Lower leg skin (tissue), 3 donors: ENCODE measurements at regions not wholly inside any gene's neighbourhood (a gene's known extent, or its start where the extent isn't known, plus 50 kb on each side); places are given as distances from the start of the nearest gene placed in this dataset.

Experiments used
- POLR2A ChIP-seq, 2 donors: fragments of 450-650 bp; IDR thresholded peaks; one replicate each; pipeline ENCODE4 v1.6.1; 2016 to 2017; ENCODE audit warnings: antibody characterized with exemption in 2 of 2, mild to moderate bottlenecking in 1 of 2, moderate library complexity in 1 of 2
- TF ChIP-seq, protein P1 (sequence below), 3 donors: fragments of 450-650 bp; IDR thresholded peaks; one replicate each; pipeline ENCODE4 v1.5.1; 2016; ENCODE audit warnings: antibody characterized with exemption in 3 of 3, mild to moderate bottlenecking in 3 of 3, moderate library complexity in 2 of 3

DNA sequence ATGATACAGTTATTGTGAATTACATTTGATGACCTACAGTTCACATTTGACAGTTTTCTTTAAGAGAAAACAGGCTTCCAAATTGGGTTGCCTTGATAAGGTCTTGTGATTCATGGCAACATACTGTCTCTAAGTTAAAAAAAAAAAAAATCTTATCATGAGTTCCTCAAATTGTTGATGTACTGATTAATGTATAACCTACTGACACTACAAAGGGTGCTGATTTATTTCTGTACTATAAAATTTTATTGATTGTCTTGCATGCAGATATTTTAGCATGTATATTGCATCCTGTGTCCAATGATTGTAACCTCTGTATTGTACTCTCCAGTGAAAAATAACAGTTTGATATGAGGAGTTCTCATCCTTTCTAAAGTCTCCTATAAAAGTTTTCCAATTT lies 197.3 kb upstream of the IVNS1ABP start:
- TF ChIP-seq POLR2A (IDR thresholded peaks at IDR 0.05), result no peak
- TF ChIP-seq, protein P1, sequence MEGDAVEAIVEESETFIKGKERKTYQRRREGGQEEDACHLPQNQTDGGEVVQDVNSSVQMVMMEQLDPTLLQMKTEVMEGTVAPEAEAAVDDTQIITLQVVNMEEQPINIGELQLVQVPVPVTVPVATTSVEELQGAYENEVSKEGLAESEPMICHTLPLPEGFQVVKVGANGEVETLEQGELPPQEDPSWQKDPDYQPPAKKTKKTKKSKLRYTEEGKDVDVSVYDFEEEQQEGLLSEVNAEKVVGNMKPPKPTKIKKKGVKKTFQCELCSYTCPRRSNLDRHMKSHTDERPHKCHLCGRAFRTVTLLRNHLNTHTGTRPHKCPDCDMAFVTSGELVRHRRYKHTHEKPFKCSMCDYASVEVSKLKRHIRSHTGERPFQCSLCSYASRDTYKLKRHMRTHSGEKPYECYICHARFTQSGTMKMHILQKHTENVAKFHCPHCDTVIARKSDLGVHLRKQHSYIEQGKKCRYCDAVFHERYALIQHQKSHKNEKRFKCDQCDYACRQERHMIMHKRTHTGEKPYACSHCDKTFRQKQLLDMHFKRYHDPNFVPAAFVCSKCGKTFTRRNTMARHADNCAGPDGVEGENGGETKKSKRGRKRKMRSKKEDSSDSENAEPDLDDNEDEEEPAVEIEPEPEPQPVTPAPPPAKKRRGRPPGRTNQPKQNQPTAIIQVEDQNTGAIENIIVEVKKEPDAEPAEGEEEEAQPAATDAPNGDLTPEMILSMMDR (IDR thresholded peaks at IDR 0.05), result no peak
